GM23248 (cell line): ENCODE measurements at regions not wholly inside any gene's neighbourhood (a gene's known extent, or its start where the extent isn't known, plus 50 kb on each side); places are given as distances from the start of the nearest gene placed in this dataset.

ENCODE experiments used
- EZH2 ChIP-seq: fragments of 200-600 bp; sonication (generic); IDR thresholded peaks from 2 replicates; pipeline ENCODE4 v1.6.1; 2018; ENCODE audit warnings: antibody characterized with exemption, mild to moderate bottlenecking; ENCODE audit not compliant: insufficient read depth, poor library complexity, severe bottlenecking
- EZH2phosphoT487 ChIP-seq: fragments of 200-600 bp; sonication (generic); IDR thresholded peaks from 2 replicates; pipeline ENCODE4 v1.6.1; 2018; ENCODE audit warnings: antibody characterized with exemption, moderate library complexity, mild to moderate bottlenecking, low read depth; ENCODE audit not compliant: insufficient read depth

GRCh38 chrX:88621278-88621677, 125.7 kb upstream of the CPXCR1 start:
- TF ChIP-seq EZH2 (no peak), EZH2phosphoT487 (no peak)
